NB4 (cell line): ENCODE measurements at regions not wholly inside any gene's neighbourhood (a gene's known extent, or its start where the extent isn't known, plus 50 kb on each side); places are given as distances from the start of the nearest gene placed in this dataset.

ENCODE experiments used
- POLR2A ChIP-seq: IDR thresholded peaks from 2 replicates; pipeline ENCODE4 v1.6.1; 2011; ENCODE audit warnings: mild to moderate bottlenecking; ENCODE audit not compliant: insufficient read length; ENCODE audit errors: extremely low read depth
- TF ChIP-seq, protein P1 (sequence below): IDR thresholded peaks from one replicate; pipeline ENCODE4 v1.5.1; 2012; ENCODE audit warnings: low read depth, low read length

DNA sequence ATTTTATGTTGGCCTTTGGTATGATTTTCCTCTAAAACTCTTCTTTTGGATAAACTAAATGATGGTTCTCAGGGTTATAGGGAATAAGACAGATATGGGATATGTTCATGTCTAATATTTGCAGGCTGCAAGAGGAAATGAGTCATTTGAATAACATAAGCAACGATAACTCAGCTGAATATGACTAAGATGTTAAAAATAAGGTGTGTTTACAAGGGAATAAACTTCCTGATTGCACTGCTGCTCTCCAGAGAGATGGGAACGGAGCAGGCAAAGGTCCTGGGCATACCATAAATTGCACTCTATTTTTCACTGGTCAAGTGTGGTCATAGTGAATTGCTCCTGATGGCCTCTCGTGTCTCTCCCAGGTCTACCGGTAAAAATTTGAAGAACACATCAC, 666.2 kb downstream of the TOX3 start:
- TF ChIP-seq POLR2A: no peak
- TF ChIP-seq, protein P1, sequence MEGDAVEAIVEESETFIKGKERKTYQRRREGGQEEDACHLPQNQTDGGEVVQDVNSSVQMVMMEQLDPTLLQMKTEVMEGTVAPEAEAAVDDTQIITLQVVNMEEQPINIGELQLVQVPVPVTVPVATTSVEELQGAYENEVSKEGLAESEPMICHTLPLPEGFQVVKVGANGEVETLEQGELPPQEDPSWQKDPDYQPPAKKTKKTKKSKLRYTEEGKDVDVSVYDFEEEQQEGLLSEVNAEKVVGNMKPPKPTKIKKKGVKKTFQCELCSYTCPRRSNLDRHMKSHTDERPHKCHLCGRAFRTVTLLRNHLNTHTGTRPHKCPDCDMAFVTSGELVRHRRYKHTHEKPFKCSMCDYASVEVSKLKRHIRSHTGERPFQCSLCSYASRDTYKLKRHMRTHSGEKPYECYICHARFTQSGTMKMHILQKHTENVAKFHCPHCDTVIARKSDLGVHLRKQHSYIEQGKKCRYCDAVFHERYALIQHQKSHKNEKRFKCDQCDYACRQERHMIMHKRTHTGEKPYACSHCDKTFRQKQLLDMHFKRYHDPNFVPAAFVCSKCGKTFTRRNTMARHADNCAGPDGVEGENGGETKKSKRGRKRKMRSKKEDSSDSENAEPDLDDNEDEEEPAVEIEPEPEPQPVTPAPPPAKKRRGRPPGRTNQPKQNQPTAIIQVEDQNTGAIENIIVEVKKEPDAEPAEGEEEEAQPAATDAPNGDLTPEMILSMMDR: no peak
